GM12872 (cell line): ENCODE measurements at regions not wholly inside any gene's neighbourhood (a gene's known extent, or its start where the extent isn't known, plus 50 kb on each side); places are given as distances from the start of the nearest gene placed in this dataset.

Experiments used
- CTCF ChIP-seq: IDR thresholded peaks from 3 replicates; pipeline ENCODE4 v1.5.1; 2011; ENCODE audit warnings: low read depth, mild to moderate bottlenecking, low read length, moderate library complexity; ENCODE audit not compliant: insufficient read depth

GRCh38 chr22:27317096-27317495 is 484.5 kb downstream of the MN1 start:
- no peak for TF ChIP-seq CTCF

GRCh38 chr22:27317971-27318428 is 483.6 kb downstream of the MN1 start:
- no peak for TF ChIP-seq CTCF

GRCh38 chr22:27318516-27318915 is 483.0 kb downstream of the MN1 start:
- no peak for TF ChIP-seq CTCF

GRCh38 chr22:27323661-27324060 is 477.9 kb downstream of the MN1 start:
- TF ChIP-seq CTCF: no peak

GRCh38 chr22:27327497-27327896 is 474.1 kb downstream of the MN1 start:
- no peak for TF ChIP-seq CTCF

GRCh38 chr22:27327981-27328721 is 473.4 kb downstream of the MN1 start:
- TF ChIP-seq CTCF: no peak

- no peak for TF ChIP-seq CTCF
These were observed 472.3 kb downstream of the MN1 start for GRCh38 chr22:27329131-27329850.
